PC-3 (cell line): ENCODE measurements at regions not wholly inside any gene's neighbourhood (a gene's known extent, or its start where the extent isn't known, plus 50 kb on each side); places are given as distances from the start of the nearest gene placed in this dataset.

Source experiments
- CTCF ChIP-seq: fragments of 300-600 bp; sonication (generic); conservative IDR thresholded peaks from 2 replicates; pipeline ENCODE4 v1.5.1; 2017; ENCODE audit warnings: antibody characterized with exemption, low read depth, mild to moderate bottlenecking, low read length
- EZH2 ChIP-seq: fragments of 300-600 bp; sonication (generic); IDR thresholded peaks from one replicate; pipeline ENCODE4 v1.6.1; 2017; ENCODE audit warnings: antibody characterized with exemption, mild to moderate bottlenecking, low read length; ENCODE audit not compliant: unreplicated experiment
- EZH2phosphoT487 ChIP-seq: fragments of 300-600 bp; sonication (generic); IDR thresholded peaks from 2 replicates; pipeline ENCODE4 v1.6.1; 2018; ENCODE audit warnings: mild to moderate bottlenecking, antibody characterized with exemption, low read length, borderline replicate concordance

DNA sequence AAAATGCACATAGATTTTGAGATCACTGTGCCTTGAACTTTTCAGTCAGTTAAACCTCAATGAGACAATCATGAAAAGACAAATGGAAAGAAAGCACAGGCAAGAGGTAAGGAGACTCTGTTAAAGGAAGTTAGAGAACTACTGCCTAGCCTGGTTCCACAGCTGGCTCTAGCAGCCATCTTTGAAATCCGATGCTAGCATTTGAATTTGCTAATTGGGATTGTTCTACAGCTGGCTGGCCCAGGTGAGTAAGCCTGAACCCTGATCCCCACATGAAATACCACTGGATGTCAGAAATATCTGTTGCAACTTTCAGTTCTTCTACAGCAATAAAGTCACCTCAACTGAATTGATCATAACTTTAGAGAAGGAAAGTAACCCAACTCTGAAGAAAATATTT, 315.2 kb upstream of the CHAC2 start:
- TF ChIP-seq CTCF, result no peak
- TF ChIP-seq EZH2phosphoT487, result no peak
- TF ChIP-seq EZH2, result no peak
